Mesenchymal stem cell (in vitro differentiated cells and primary cell): ENCODE measurements at regions not wholly inside any gene's neighbourhood (a gene's known extent, or its start where the extent isn't known, plus 50 kb on each side); places are given as distances from the start of the nearest gene placed in this dataset.
"Not testable (repeated sequence)": the region's sequence is repeated elsewhere in the genome, so short reads cannot be mapped to it uniquely, and the experiment has no call there.

Experiments
- DNase-seq: peaks from one replicate; pipeline ENCODE4 v3.0.0-alpha.2; 2013
- H2AFZ ChIP-seq: one replicate; pipeline ENCODE4 v1.6.1; 2013; ENCODE audit warnings: low read depth, mild to moderate bottlenecking, control low read depth, inconsistent platforms, low read length, moderate library complexity
- H2AK5ac ChIP-seq: 2 replicates; pipeline ENCODE4 v1.6.1; 2013; ENCODE audit warnings: low read length, moderate library complexity, mild to moderate bottlenecking, inconsistent platforms; ENCODE audit not compliant: severe bottlenecking
- H2BK120ac ChIP-seq: one replicate; pipeline ENCODE4 v1.6.1; 2013; ENCODE audit warnings: low read depth, mild to moderate bottlenecking, inconsistent platforms, low read length, moderate library complexity
- H2BK12ac ChIP-seq, 2 experiments: one replicate each; pipeline ENCODE4 v1.6.1; 2013; ENCODE audit warnings: inconsistent platforms in 2 of 2, low read length in 2 of 2, mild to moderate bottlenecking in 2 of 2, moderate library complexity in 2 of 2, control low read depth in 1 of 2
- H2BK15ac ChIP-seq: one replicate; pipeline ENCODE4 v1.6.1; 2013; ENCODE audit warnings: mild to moderate bottlenecking, low read depth, inconsistent platforms; ENCODE audit not compliant: poor library complexity, severe bottlenecking
- H2BK5ac ChIP-seq: 2 replicates; pipeline ENCODE4 v1.6.1; 2013; ENCODE audit warnings: low read depth, mild to moderate bottlenecking, low read length, control low read depth, inconsistent platforms; ENCODE audit not compliant: poor library complexity, severe bottlenecking
- H3K14ac ChIP-seq, 2 experiments: one replicate each; pipeline ENCODE4 v1.6.1; 2013; ENCODE audit warnings: inconsistent platforms in 2 of 2, low read length in 2 of 2, control low read depth in 1 of 2, mild to moderate bottlenecking in 1 of 2, moderate library complexity in 1 of 2
- H3K18ac ChIP-seq, 2 experiments: one replicate each; pipeline ENCODE4 v1.6.1; 2013; ENCODE audit warnings: inconsistent platforms in 2 of 2, low read length in 2 of 2, control low read depth in 1 of 2, low read depth in 1 of 2, mild to moderate bottlenecking in 1 of 2
- H3K23ac ChIP-seq, 2 experiments: one replicate each; pipeline ENCODE4 v1.6.1; 2013; ENCODE audit warnings: inconsistent platforms in 2 of 2, low read length in 2 of 2, mild to moderate bottlenecking in 2 of 2, moderate library complexity in 2 of 2, control low read depth in 1 of 2
- H3K27ac ChIP-seq: 2 replicates; pipeline ENCODE4 v1.5.1; 2013; ENCODE audit warnings: mild to moderate bottlenecking, moderate library complexity, low read length, control low read depth, inconsistent platforms; ENCODE audit not compliant: poor library complexity, severe bottlenecking
- H3K27me3 ChIP-seq, 2 experiments: 2 replicates each; pipeline versions ENCODE4 v1.6.1 to v1.7.0; 2013; ENCODE audit warnings: low read length in 2 of 2, mild to moderate bottlenecking in 2 of 2, moderate library complexity in 2 of 2, control low read depth in 1 of 2, inconsistent platforms in 1 of 2; ENCODE audit not compliant: control insufficient read depth in 1 of 2, insufficient read depth in 1 of 2
- H3K36me3 ChIP-seq, 2 experiments: 2 replicates each; pipeline versions ENCODE4 v1.6.1 to v1.7.0; 2013; ENCODE audit warnings: low read length in 2 of 2, control low read depth in 1 of 2, inconsistent platforms in 1 of 2, low read depth in 1 of 2, mild to moderate bottlenecking in 1 of 2; ENCODE audit not compliant: insufficient read depth in 2 of 2, control insufficient read depth in 1 of 2
- H3K4ac ChIP-seq, 2 experiments: one replicate each; pipeline ENCODE4 v1.6.1; 2013; ENCODE audit warnings: inconsistent platforms in 2 of 2, low read length in 2 of 2, mild to moderate bottlenecking in 2 of 2, moderate library complexity in 2 of 2, control low read depth in 1 of 2, low read depth in 1 of 2
- H3K4me1 ChIP-seq: 2 replicates; pipeline ENCODE4 v1.6.1; 2013; ENCODE audit warnings: low read depth, low read length, control low read depth; ENCODE audit not compliant: control insufficient read depth, insufficient read depth
- H3K4me2 ChIP-seq: 2 replicates; pipeline ENCODE4 v1.6.1; 2013; ENCODE audit warnings: low read length, mild to moderate bottlenecking, inconsistent platforms; ENCODE audit not compliant: poor library complexity, severe bottlenecking
- H3K4me3 ChIP-seq, 2 experiments: 2 replicates each; pipeline versions ENCODE4 v1.5.1 to v1.7.0; 2013; ENCODE audit warnings: low read length in 2 of 2, mild to moderate bottlenecking in 2 of 2, control low read depth in 1 of 2, low read depth in 1 of 2; ENCODE audit not compliant: insufficient read depth in 1 of 2
- H3K79me1 ChIP-seq: replicated peaks from 2 replicates; pipeline ENCODE4 v1.6.1; 2013; ENCODE audit warnings: mild to moderate bottlenecking, control low read depth, low read length, inconsistent platforms; ENCODE audit not compliant: poor library complexity, severe bottlenecking
- H3K9ac ChIP-seq: 2 replicates; pipeline ENCODE4 v1.7.0; 2013; ENCODE audit warnings: mild to moderate bottlenecking, low read length, moderate library complexity
- H3K9me3 ChIP-seq: 2 replicates; pipeline ENCODE4 v1.7.0; 2013; ENCODE audit warnings: mild to moderate bottlenecking, low read length; ENCODE audit not compliant: control insufficient read depth
- H4K8ac ChIP-seq: one replicate; pipeline ENCODE4 v1.6.1; 2013; ENCODE audit warnings: inconsistent platforms, mild to moderate bottlenecking, low read length, moderate library complexity
- H4K91ac ChIP-seq: one replicate; pipeline ENCODE4 v1.6.1; 2013; ENCODE audit warnings: mild to moderate bottlenecking, low read length, inconsistent platforms
- WGBS: methylation state at CpG from one replicate; pipeline ENCODE4 v1.1.7; 2013; ENCODE audit warnings: mixed read lengths; 5-methylcytosine and 5-hydroxymethylcytosine counted together

DNA sequence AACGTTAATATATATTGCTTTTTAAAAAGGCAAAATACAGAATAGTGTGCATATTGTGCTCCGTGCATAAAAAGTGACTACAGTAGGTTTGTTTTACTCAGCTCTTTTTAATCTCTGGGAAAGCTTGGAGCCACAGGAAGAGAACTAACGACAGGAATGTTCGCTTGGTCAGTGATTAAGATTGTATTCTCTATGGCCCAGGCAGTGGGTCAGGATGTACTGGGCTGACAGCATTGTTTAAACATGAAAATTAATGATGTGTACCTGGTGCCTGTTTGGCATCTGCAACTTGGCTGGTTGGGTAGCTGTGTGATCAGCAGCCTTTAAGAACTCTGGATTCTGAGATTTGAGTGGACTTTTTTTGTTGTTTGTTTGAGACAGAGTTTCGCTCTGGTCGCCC lies 85.3 kb downstream of the SPATA31A6 start:
- 74% methylated on average over 6 of the region's 6 CpGs for WGBS
- not testable (repeated sequence) for H3K4me3 ChIP-seq, DNase-seq, H3K27ac ChIP-seq, H2BK12ac ChIP-seq, H2AFZ ChIP-seq, H4K8ac ChIP-seq, H3K4me2 ChIP-seq, H3K23ac ChIP-seq, H3K79me1 ChIP-seq, H3K18ac ChIP-seq, H4K91ac ChIP-seq, H2AK5ac ChIP-seq, H3K9ac ChIP-seq, H3K9me3 ChIP-seq, H3K36me3 ChIP-seq, H3K27me3 ChIP-seq, H2BK120ac ChIP-seq, H3K4ac ChIP-seq, H3K4me1 ChIP-seq, H2BK15ac ChIP-seq, H3K14ac ChIP-seq, H2BK5ac ChIP-seq

DNA sequence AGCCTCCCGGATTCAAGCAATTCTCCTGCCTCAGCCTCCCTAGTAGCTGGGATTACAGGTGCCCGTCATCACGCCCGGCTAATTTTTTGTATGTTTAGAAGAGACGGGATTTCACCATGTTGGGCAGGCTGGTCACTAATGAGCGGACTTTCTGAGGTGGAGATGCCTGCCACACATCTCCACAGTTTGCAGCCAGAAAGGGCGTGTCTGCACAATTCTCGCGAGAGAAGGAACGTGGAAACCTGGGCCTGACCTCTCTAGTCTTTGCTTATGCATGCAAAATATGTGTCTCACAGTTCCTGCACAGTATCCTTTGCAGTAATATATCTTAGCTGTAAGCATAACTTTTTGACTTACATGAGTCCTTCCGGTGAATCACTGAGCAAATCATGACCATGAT lies 85.7 kb downstream of the SPATA31A6 start:
- not testable (repeated sequence) for H3K4ac ChIP-seq, H3K14ac ChIP-seq, H2AK5ac ChIP-seq, H3K23ac ChIP-seq, H3K4me2 ChIP-seq, H4K91ac ChIP-seq, H3K9me3 ChIP-seq, H3K18ac ChIP-seq, H3K4me1 ChIP-seq, H4K8ac ChIP-seq, H3K36me3 ChIP-seq, H3K27ac ChIP-seq, H2BK5ac ChIP-seq, DNase-seq, H3K9ac ChIP-seq, H3K27me3 ChIP-seq, H2BK120ac ChIP-seq, H2AFZ ChIP-seq, H3K4me3 ChIP-seq, H2BK15ac ChIP-seq, H2BK12ac ChIP-seq, H3K79me1 ChIP-seq
- 94% methylated on average over 11 of the region's 11 CpGs for WGBS

DNA sequence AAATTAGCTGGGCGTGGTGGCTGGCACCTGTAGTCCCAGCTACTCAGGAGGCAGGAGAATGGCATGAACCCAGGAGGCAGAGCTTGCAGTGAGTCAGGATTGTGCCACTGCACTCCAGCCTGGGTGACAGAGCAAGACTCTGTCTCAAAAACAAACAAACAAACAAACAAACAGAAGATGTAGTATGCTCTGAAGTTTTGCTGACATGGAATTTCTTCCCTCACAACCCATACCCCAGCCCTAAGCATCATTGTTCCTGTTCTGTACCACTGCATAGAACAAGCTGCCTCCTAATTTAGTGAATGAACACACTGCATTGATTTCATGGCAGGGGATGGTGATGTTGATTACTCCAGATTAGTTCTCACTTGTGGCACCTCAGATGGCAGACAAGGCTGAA lies 89.7 kb downstream of the SPATA31A6 start:
- H3K14ac ChIP-seq, H2BK15ac ChIP-seq, H2BK5ac ChIP-seq, DNase-seq, H3K79me1 ChIP-seq, H4K8ac ChIP-seq, H3K27ac ChIP-seq, H3K18ac ChIP-seq, H3K9me3 ChIP-seq, H2BK120ac ChIP-seq, H3K4me1 ChIP-seq, H2AFZ ChIP-seq, H4K91ac ChIP-seq, H3K9ac ChIP-seq, H3K23ac ChIP-seq, H3K36me3 ChIP-seq, H3K4ac ChIP-seq, H2AK5ac ChIP-seq, H3K4me3 ChIP-seq, H3K4me2 ChIP-seq, H3K27me3 ChIP-seq, H2BK12ac ChIP-seq: not testable (repeated sequence)
- 92% methylated on average over 1 of the region's 1 CpG for WGBS

DNA sequence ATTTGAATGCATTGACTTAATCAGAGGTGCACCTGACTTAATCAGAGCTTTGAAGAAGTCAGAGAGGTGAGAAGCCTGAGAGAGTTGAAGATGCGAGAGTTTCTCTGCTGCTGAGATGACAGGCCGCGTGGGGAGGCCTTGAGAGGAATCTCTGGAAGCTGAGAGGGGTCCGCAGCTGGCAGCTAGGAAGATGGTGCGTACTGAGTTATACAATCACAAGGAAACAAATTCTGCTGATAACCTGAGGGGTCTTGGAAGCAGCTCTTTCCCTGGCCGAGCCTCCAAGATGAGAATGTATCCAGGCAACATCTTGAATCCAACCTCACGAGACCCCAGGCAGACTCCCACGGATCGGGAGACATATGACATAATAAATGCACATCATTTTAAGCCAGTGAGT lies 91.7 kb downstream of the SPATA31A6 start:
- no peaks in the 10 kb centered on the region for H3K9me3 ChIP-seq
- H2BK12ac ChIP-seq = no peak overlapping the region
- 80% methylated on average over 9 of the region's 9 CpGs for WGBS
- H3K79me1 ChIP-seq = no peaks in the 10 kb centered on the region
- H3K4me1 ChIP-seq = no peaks in the 10 kb centered on the region
- H4K8ac ChIP-seq = no peak overlapping the region
- no peak overlapping the region for H3K9ac ChIP-seq
- H3K23ac ChIP-seq = no peak overlapping the region
- no peak overlapping the region for H3K27ac ChIP-seq
- no peak overlapping the region for H4K91ac ChIP-seq
- no peaks in the 10 kb centered on the region for H3K36me3 ChIP-seq
- H3K27me3 ChIP-seq = no peaks in the 10 kb centered on the region
- DNase-seq = no peak
- H3K18ac ChIP-seq = no peak overlapping the region
- no peak overlapping the region for H3K14ac ChIP-seq
- no peak overlapping the region for H3K4ac ChIP-seq
- H2AFZ ChIP-seq = no peak overlapping the region
- H2AK5ac ChIP-seq = no peak overlapping the region
- no peak overlapping the region for H2BK5ac ChIP-seq
- H3K4me2 ChIP-seq = no peak overlapping the region
- H2BK15ac ChIP-seq = no peak overlapping the region
- H2BK120ac ChIP-seq = no peak overlapping the region
- no peak overlapping the region for H3K4me3 ChIP-seq
